Keratinocyte (primary cell): ENCODE measurements at regions not wholly inside any gene's neighbourhood (a gene's known extent, or its start where the extent isn't known, plus 50 kb on each side); places are given as distances from the start of the nearest gene placed in this dataset.

ENCODE experiments used
- DNase-seq: peaks from one replicate; pipeline ENCODE4 v3.0.0-alpha.2; 2011; ENCODE audit warnings: low read depth, missing footprints, low spot score
- FAIRE-seq: peaks from 2 replicates; lab custom pipeline; 2011; peaks lifted over from hg19 to GRCh38; lab: Jason Lieb, UNC
- H2AFZ ChIP-seq: 2 replicates; pipeline ENCODE4 v1.6.0; 2012; ENCODE audit warnings: low read length, control low read depth, inconsistent platforms; ENCODE audit not compliant: control insufficient read depth
- H3K27ac ChIP-seq: 2 replicates; pipeline ENCODE4 v1.5.1; 2011; ENCODE audit warnings: low read length; ENCODE audit not compliant: control insufficient read depth, insufficient read depth
- H3K27me3 ChIP-seq: 3 replicates; pipeline ENCODE4 v1.6.0; 2011; ENCODE audit warnings: low read length; ENCODE audit not compliant: control insufficient read depth, insufficient read depth; ENCODE audit errors: extremely low read depth
- H3K36me3 ChIP-seq, 2 experiments: 2 replicates in 1 of 2; 3 replicates in 1 of 2; pipeline ENCODE4 v1.5.1; 2011; ENCODE audit warnings: low read length in 2 of 2, mild to moderate bottlenecking in 1 of 2; ENCODE audit not compliant: control insufficient read depth in 2 of 2, insufficient read depth in 2 of 2; ENCODE audit errors: extremely low read depth in 1 of 2
- H3K4me1 ChIP-seq: 3 replicates; pipeline ENCODE4 v1.5.1; 2011; ENCODE audit warnings: low read length; ENCODE audit not compliant: control insufficient read depth, insufficient read depth; ENCODE audit errors: extremely low read depth
- H3K4me2 ChIP-seq: 3 replicates; pipeline ENCODE4 v1.6.0; 2011; ENCODE audit warnings: low read depth, low read length; ENCODE audit not compliant: control insufficient read depth, insufficient read depth; ENCODE audit errors: extremely low read depth
- H3K4me3 ChIP-seq, 3 experiments: fragments of 200-600 bp in 1 of 3; sonication (generic) in 1 of 3; 2 replicates in 2 of 3; 3 replicates in 1 of 3; pipeline ENCODE4 v1.5.1; 2011 to 2016; ENCODE audit warnings: low read length in 3 of 3, mild to moderate bottlenecking in 3 of 3, control low read depth in 2 of 3, inconsistent platforms in 1 of 3, low read depth in 1 of 3, mixed read lengths in 1 of 3, mixed run types in 1 of 3, moderate library complexity in 1 of 3; ENCODE audit not compliant: control insufficient read depth in 2 of 3, insufficient read depth in 2 of 3; ENCODE audit errors: extremely low read depth in 1 of 3
- H3K79me2 ChIP-seq: 2 replicates; pipeline ENCODE4 v1.6.0; 2012; ENCODE audit warnings: low read length; ENCODE audit not compliant: control insufficient read depth, insufficient read depth
- H3K9ac ChIP-seq: 3 replicates; pipeline ENCODE4 v1.6.0; 2011; ENCODE audit warnings: low read length; ENCODE audit not compliant: control insufficient read depth, insufficient read depth; ENCODE audit errors: extremely low read depth
- H3K9me1 ChIP-seq: 3 replicates; pipeline ENCODE4 v1.6.0; 2011; ENCODE audit warnings: low read length; ENCODE audit not compliant: control insufficient read depth, insufficient read depth; ENCODE audit errors: extremely low read depth
- H3K9me3 ChIP-seq: 2 replicates; pipeline ENCODE4 v1.5.1; 2012; ENCODE audit warnings: low read depth, low read length; ENCODE audit not compliant: control insufficient read depth
- H4K20me1 ChIP-seq: 3 replicates; pipeline ENCODE4 v1.6.0; 2011; ENCODE audit warnings: low read length; ENCODE audit not compliant: control insufficient read depth, insufficient read depth; ENCODE audit errors: extremely low read depth
- EZH2 ChIP-seq: IDR thresholded peaks from one replicate; pipeline ENCODE4 v1.6.1; 2012; ENCODE audit warnings: inconsistent platforms, mild to moderate bottlenecking, low read length, moderate library complexity
- dilution Hi-C: fragments of 300-500 bp; cut with MboI; formaldehyde crosslinking; loops from one replicate; pipeline ENCODE4 v1.7.0; 2020; ENCODE audit warnings: low sequenced_read_pairs; ENCODE audit not compliant: extremely low pct_ligation_motif_present
- TF ChIP-seq, protein P1 (sequence below), 3 experiments: IDR thresholded peaks in 1 of 3; conservative IDR thresholded peaks in 1 of 3; optimal IDR thresholded peaks in 1 of 3; 2 replicates in 2 of 3; 3 replicates in 1 of 3; pipeline versions ENCODE3 to v1.5.1; 2011; ENCODE audit warnings: low read length in 3 of 3, mild to moderate bottlenecking in 3 of 3, moderate library complexity in 2 of 3, control low read depth in 1 of 3, inconsistent platforms in 1 of 3; ENCODE audit not compliant: insufficient read depth in 2 of 3; ENCODE audit errors: extremely low read depth in 1 of 3

GRCh38 chr13:106385654-106386053, 149.8 kb downstream of the EFNB2 start:
- H4K20me1 ChIP-seq, result no peaks in the 10 kb centered on the region
- H3K9me1 ChIP-seq, result no peaks in the 10 kb centered on the region
- dilution Hi-C loops, result no loop called here
- no peak overlapping the region for H3K9ac ChIP-seq
- no peaks in the 10 kb centered on the region for H3K79me2 ChIP-seq
- no peak overlapping the region for H3K4me2 ChIP-seq
- no peak overlapping the region for H3K27ac ChIP-seq
- H3K36me3 ChIP-seq, result no peaks in the 10 kb centered on the region
- no peak for FAIRE-seq
- H3K9me3 ChIP-seq, result no peaks in the 10 kb centered on the region
- H3K27me3 ChIP-seq, result no peaks in the 10 kb centered on the region
- TF ChIP-seq, protein P1, sequence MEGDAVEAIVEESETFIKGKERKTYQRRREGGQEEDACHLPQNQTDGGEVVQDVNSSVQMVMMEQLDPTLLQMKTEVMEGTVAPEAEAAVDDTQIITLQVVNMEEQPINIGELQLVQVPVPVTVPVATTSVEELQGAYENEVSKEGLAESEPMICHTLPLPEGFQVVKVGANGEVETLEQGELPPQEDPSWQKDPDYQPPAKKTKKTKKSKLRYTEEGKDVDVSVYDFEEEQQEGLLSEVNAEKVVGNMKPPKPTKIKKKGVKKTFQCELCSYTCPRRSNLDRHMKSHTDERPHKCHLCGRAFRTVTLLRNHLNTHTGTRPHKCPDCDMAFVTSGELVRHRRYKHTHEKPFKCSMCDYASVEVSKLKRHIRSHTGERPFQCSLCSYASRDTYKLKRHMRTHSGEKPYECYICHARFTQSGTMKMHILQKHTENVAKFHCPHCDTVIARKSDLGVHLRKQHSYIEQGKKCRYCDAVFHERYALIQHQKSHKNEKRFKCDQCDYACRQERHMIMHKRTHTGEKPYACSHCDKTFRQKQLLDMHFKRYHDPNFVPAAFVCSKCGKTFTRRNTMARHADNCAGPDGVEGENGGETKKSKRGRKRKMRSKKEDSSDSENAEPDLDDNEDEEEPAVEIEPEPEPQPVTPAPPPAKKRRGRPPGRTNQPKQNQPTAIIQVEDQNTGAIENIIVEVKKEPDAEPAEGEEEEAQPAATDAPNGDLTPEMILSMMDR (optimal IDR thresholded peaks at IDR 0.05 in 1 of 3, IDR thresholded peaks at IDR 0.05 in 1 of 3, conservative IDR thresholded peaks at IDR 0.05 in 1 of 3; ENCODE audit: extremely low read depth in 1 of 3, insufficient read depth in 2 of 3, low read length in 3 of 3), result no peak
- no peak for TF ChIP-seq EZH2
- no peak for DNase-seq
- no peak overlapping the region for H2AFZ ChIP-seq
- H3K4me1 ChIP-seq, result no peaks in the 10 kb centered on the region
- H3K4me3 ChIP-seq, result no peak overlapping the region

DNA sequence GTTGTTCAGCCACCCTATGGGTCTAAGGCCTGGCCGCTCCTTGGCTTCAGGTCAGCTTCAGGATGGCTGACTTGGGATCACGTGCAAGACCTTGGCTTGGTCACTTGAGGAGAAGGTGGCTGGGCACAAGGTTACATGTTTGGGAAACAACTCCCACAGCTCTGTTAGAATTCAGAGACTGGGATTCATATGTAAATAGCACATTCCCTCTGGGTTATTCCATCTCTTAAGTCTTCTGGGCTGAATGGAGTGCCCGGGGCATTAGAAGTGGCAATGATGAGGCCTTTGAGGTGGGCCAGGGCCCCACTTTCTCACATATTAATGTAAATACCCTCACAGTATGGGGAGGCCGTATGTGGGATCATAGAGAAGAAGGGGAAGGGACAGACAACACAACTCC, 150.9 kb downstream of the EFNB2 start:
- no peak overlapping the region for H3K4me2 ChIP-seq
- H3K4me3 ChIP-seq, result no peak overlapping the region
- no peaks in the 10 kb centered on the region for H3K36me3 ChIP-seq
- no peak for FAIRE-seq
- no peak overlapping the region for H3K27ac ChIP-seq
- no peak for TF ChIP-seq EZH2
- TF ChIP-seq, protein P1 (optimal IDR thresholded peaks at IDR 0.05 in 1 of 3, IDR thresholded peaks at IDR 0.05 in 1 of 3, conservative IDR thresholded peaks at IDR 0.05 in 1 of 3; ENCODE audit: extremely low read depth in 1 of 3, insufficient read depth in 2 of 3, low read length in 3 of 3), result no peak
- no peak for DNase-seq
- H3K79me2 ChIP-seq, result no peaks in the 10 kb centered on the region
- dilution Hi-C loops, result no loop called here
- H3K27me3 ChIP-seq, result no peaks in the 10 kb centered on the region
- no peak overlapping the region for H2AFZ ChIP-seq
- no peaks in the 10 kb centered on the region for H4K20me1 ChIP-seq
- H3K4me1 ChIP-seq, result no peaks in the 10 kb centered on the region
- H3K9me1 ChIP-seq, result no peaks in the 10 kb centered on the region
- no peaks in the 10 kb centered on the region for H3K9me3 ChIP-seq
- H3K9ac ChIP-seq, result no peak overlapping the region
